Smooth muscle cell (in vitro differentiated cells): ENCODE measurements at regions not wholly inside any gene's neighbourhood (a gene's known extent, or its start where the extent isn't known, plus 50 kb on each side); places are given as distances from the start of the nearest gene placed in this dataset.

Experiments
- DNase-seq: peaks from one replicate; lab custom pipeline; 2025; ENCODE audit not compliant: unreplicated experiment; lab: John Stamatoyannopoulos, UW
- H2AFZ ChIP-seq: fragments of 200-600 bp; sonication (generic); 2 replicates; pipeline ENCODE4 v1.6.0; 2016; ENCODE audit warnings: antibody characterized with exemption, low read depth, mild to moderate bottlenecking
- H3F3A ChIP-seq: fragments of 200-600 bp; sonication (generic); 2 replicates; pipeline ENCODE4 v1.6.0; 2017; ENCODE audit warnings: antibody characterized with exemption, low read depth
- H3K27ac ChIP-seq: fragments of 200-600 bp; sonication (generic); 2 replicates; pipeline ENCODE4 v1.5.1; 2016; ENCODE audit warnings: low read depth, mild to moderate bottlenecking
- H3K27me3 ChIP-seq: fragments of 200-600 bp; sonication (generic); 2 replicates; pipeline ENCODE4 v1.6.1; 2016; ENCODE audit warnings: low read depth, mild to moderate bottlenecking
- H3K36me3 ChIP-seq: fragments of 200-600 bp; sonication (generic); 2 replicates; pipeline ENCODE4 v1.5.1; 2016; ENCODE audit warnings: low read depth
- H3K4me1 ChIP-seq: fragments of 200-600 bp; sonication (generic); 2 replicates; pipeline ENCODE4 v1.5.1; 2016; ENCODE audit warnings: low read depth
- H3K4me2 ChIP-seq: fragments of 200-600 bp; sonication (generic); 2 replicates; pipeline ENCODE4 v1.6.0; 2016; ENCODE audit warnings: mild to moderate bottlenecking
- H3K4me3 ChIP-seq: fragments of 200-600 bp; sonication (generic); 2 replicates; pipeline ENCODE4 v1.5.1; 2016; ENCODE audit warnings: mild to moderate bottlenecking
- H3K79me2 ChIP-seq: fragments of 200-600 bp; sonication (generic); 2 replicates; pipeline ENCODE4 v1.6.0; 2016; ENCODE audit warnings: low read depth, mild to moderate bottlenecking
- H3K9ac ChIP-seq: fragments of 200-600 bp; sonication (generic); 2 replicates; pipeline ENCODE4 v1.6.0; 2016; ENCODE audit warnings: low read depth
- H3K9me3 ChIP-seq: fragments of 200-600 bp; sonication (generic); replicated peaks from 2 replicates; pipeline ENCODE4 v1.5.1; 2016; ENCODE audit warnings: low read depth
- H4K20me1 ChIP-seq: fragments of 200-600 bp; sonication (generic); 2 replicates; pipeline ENCODE4 v1.6.0; 2016; ENCODE audit warnings: low read depth
- CTCF ChIP-seq: fragments of 200-600 bp; sonication (generic); IDR thresholded peaks from 2 replicates; pipeline ENCODE4 v1.5.1; 2017; ENCODE audit warnings: borderline replicate concordance, mild to moderate bottlenecking, antibody characterized with exemption; ENCODE audit not compliant: insufficient read depth, poor library complexity, severe bottlenecking
- WGBS: methylation state at CpG from one replicate; pipeline ENCODE4 v1.1.7; 2016; ENCODE audit warnings: low lambda C conversion rate; 5-methylcytosine and 5-hydroxymethylcytosine counted together

- Histone ChIP-seq H4K20me1 (no peaks in the 10 kb centered on the region), H2AFZ (no peak overlapping the region), H3K4me2 (no peak overlapping the region), H3K9me3 (no peaks in the 10 kb centered on the region), H3K4me1 (no peaks in the 10 kb centered on the region), H3K4me3 (no peak overlapping the region), H3K9ac (no peak overlapping the region), H3K79me2 (no peaks in the 10 kb centered on the region), H3F3A (no peaks in the 10 kb centered on the region), H3K27me3 (no peaks in the 10 kb centered on the region), H3K36me3 (no peaks in the 10 kb centered on the region), H3K27ac (no peak overlapping the region)
- 91% methylated on average over 6 of the region's 6 CpGs for WGBS
- no peak for DNase-seq
- no peak for TF ChIP-seq CTCF
Observed at GRCh38 chr2:120999377-121000097, 263.9 kb downstream of the GLI2 start.

- Histone ChIP-seq H3K36me3 (no peaks in the 10 kb centered on the region), H3K27me3 (no peaks in the 10 kb centered on the region), H3K4me2 (no peak overlapping the region), H3K27ac (no peak overlapping the region), H3F3A (no peaks in the 10 kb centered on the region), H3K4me1 (no peaks in the 10 kb centered on the region), H3K9me3 (no peaks in the 10 kb centered on the region), H3K79me2 (no peaks in the 10 kb centered on the region), H3K9ac (no peak overlapping the region), H2AFZ (no peak overlapping the region), H4K20me1 (no peaks in the 10 kb centered on the region), H3K4me3 (no peak overlapping the region)
- WGBS = 90% methylated on average over 3 of the region's 3 CpGs
- DNase-seq = no peak
- no peak for TF ChIP-seq CTCF
Observed at GRCh38 chr2:121000804-121001203, 265.1 kb downstream of the GLI2 start.

GRCh38 chr2:121001641-121002040 lies 266.0 kb downstream of the GLI2 start:
- Histone ChIP-seq H3K27me3 (no peaks in the 10 kb centered on the region), H4K20me1 (no peaks in the 10 kb centered on the region), H3F3A (no peaks in the 10 kb centered on the region), H2AFZ (no peak overlapping the region), H3K36me3 (no peaks in the 10 kb centered on the region), H3K4me1 (no peaks in the 10 kb centered on the region), H3K79me2 (no peaks in the 10 kb centered on the region), H3K9ac (no peak overlapping the region), H3K4me2 (no peak overlapping the region), H3K4me3 (no peak overlapping the region), H3K27ac (no peak overlapping the region), H3K9me3 (no peaks in the 10 kb centered on the region)
- no peak for DNase-seq
- TF ChIP-seq CTCF = no peak

GRCh38 chr2:121002597-121002996 lies 266.9 kb downstream of the GLI2 start:
- H3F3A ChIP-seq = no peaks in the 10 kb centered on the region
- H3K4me1 ChIP-seq = no peaks in the 10 kb centered on the region
- 4% methylated on average over 1 of the region's 1 CpG for WGBS
- no peak for TF ChIP-seq CTCF
- H2AFZ ChIP-seq = no peak overlapping the region
- H3K27me3 ChIP-seq = no peaks in the 10 kb centered on the region
- no peaks in the 10 kb centered on the region for H4K20me1 ChIP-seq
- no peaks in the 10 kb centered on the region for H3K9me3 ChIP-seq
- H3K36me3 ChIP-seq = no peaks in the 10 kb centered on the region
- no peaks in the 10 kb centered on the region for H3K79me2 ChIP-seq
- H3K4me3 ChIP-seq = no peak overlapping the region
- no peak overlapping the region for H3K4me2 ChIP-seq
- H3K9ac ChIP-seq = no peak overlapping the region
- no peak overlapping the region for H3K27ac ChIP-seq
- DNase-seq = no peak
